ENCODE measurements at regions not wholly inside any gene's neighbourhood (a gene's known extent, or its start where the extent isn't known, plus 50 kb on each side); places are given as distances from the start of the nearest gene placed in this dataset.

DNA sequence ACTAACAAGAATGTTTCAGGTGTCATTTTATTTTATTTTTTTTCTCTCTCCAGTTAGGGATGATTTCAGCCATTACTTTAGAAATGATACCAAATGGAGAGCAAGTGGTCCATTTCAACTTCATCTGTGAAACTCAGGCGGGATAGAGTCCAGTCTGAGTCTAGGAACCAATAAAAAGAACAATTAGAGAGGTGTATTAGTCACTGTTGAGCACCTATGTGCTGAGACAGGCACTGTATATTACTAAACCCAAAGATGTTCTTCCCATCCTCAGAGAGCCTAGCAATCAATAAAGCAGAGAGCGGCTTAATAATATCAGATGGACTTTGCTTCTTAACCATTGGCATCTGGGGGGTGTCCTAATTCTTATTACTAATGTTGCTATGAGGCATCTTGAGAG, 410.3 kb upstream of the SLC24A2 start:
- no peak for DNase-seq (ENCODE audit: low read depth in 2 of 2)

DNA sequence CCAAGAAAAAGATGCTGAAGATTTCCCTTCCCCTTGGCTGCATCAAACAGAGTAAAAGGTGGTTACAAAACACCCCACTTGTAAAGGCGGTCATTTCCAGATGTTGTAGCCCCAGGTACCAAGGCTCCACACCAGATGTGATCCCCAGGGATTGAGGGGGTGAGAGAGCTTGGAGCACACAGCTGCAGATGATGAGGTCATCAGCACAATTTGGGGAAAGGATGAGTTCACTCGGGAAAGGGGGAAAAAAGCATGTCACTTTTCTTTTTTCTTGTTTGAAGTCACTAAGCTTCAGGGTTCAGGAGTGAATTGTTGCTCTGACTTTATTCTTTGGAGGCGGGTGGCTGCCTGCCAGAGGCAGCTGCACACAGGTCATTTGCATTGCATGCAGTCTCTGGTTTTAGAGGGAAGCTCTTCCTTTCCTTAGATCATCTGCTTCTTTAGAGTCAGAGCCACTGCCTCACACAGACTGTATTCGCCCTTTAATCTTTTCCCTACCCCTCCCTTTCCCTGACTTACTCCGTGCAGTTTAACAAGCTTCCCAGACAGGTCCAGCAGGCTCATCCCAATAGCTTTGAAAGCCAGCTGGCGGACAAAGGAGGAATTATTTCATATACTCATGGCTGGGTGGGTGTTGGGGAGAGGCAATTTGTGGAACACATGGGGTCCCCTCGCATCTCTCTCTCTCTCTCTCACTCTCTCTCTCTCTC, 409.3 kb upstream of the SLC24A2 start:
- no peak for DNase-seq (ENCODE audit: low read depth in 2 of 2)

DNA sequence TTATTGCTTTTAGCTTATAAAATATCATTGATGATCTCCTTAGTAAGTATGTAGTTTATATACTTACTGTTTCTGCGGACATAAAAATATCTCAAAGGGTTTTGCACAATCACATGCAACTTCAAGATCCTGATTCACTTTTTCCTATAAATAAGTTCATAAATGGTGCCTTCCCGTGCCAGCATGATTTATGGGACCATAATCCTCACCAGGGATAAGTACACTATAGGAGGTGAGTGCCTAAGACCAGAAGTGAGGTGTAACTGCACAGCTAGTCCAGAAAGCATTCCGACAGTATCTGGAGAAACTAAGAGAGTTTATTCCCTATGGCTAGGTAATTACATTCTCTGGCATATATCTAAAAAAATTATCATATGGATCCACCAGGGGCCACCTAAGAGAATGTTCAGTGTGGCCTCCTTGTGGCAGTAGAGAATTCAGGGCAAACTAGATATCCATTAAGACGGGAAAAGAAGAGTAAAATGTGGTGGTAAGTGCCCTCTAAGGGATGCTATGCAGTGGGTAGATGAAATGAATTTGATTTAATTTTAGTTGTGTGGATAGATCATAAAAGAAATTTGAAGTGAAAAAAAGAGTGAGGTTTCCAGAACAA, 402.5 kb upstream of the SLC24A2 start:
- DNase-seq (ENCODE audit: low read depth in 2 of 2), result no peak

DNA sequence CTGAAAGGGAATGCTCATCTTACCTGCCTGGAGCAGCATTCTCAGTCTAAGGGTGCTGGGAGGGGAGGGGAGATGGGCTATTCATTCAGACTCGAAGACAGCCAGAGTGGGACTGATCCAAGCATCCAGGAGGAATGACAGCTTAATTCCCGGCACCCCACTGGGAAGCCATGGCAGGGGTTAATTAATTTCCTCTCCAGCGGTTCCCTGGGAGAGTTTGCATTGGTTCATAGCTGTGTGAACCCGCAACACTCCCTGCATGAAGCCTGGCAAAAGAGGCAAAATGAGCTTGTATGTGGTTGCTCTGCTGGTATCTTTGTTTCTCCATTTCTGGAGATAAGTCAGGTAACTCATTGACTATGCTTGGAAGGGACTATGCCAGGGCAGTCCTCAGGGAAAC, 401.0 kb upstream of the SLC24A2 start:
- DNase-seq (ENCODE audit: low read depth in 2 of 2), result no peak

DNA sequence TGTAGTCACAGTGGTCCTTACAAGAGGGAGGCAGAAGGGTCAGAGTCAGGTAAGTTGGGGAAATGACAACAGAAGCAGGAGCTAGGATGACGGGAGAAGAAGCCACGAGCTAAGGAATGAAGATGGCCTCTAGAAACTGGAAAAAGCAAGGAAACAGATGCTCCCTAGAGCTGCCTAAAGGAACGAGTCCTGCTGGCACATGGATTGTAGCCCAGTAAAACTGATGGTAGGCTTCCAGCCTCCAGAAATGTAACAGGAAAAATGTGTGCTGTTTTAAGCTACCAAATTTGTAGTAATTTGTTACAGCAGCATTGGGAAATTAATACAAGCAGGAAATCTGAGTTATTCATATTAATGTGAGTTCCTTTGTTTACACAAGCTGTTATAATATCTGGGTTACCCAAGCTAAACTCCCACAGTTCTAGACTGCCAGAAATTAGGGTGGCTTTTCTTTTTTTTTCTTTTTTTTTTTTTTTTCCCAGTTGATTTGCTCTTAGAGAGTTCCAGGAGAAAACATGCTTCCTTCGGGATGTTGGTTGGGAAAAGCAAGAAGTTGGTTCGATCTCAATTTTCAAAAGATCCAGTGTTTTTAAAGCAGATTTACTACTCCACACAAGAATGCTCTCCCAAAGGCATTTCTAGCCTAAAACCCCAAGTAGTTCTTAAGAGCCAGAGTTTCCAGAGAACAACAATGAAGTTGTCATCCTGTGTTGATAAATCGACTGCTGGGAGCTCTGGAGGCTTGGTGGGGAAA, 400.0 kb upstream of the SLC24A2 start:
- no peak for DNase-seq (ENCODE audit: low read depth in 2 of 2)

DNA sequence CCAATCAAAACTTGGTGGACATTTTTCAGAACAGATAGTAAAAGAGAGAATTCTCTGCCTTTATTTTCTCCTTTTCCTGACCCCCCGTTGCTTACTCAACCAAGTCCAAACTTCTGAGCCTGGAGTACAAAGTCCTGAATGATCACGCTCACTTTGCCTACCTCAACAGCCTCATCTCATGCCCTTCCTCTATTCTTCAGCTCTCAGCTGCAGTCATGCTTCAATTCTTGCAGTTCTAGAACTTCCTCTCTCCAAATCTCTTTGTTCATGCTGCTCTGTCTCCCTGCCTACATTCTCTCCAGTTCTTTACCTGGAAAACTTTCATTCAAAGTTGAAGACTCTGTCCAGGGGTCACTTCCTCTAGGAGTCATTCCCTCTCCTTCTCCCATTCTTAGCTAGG, 398.5 kb upstream of the SLC24A2 start:
- DNase-seq (ENCODE audit: low read depth in 2 of 2), result no peak

DNA sequence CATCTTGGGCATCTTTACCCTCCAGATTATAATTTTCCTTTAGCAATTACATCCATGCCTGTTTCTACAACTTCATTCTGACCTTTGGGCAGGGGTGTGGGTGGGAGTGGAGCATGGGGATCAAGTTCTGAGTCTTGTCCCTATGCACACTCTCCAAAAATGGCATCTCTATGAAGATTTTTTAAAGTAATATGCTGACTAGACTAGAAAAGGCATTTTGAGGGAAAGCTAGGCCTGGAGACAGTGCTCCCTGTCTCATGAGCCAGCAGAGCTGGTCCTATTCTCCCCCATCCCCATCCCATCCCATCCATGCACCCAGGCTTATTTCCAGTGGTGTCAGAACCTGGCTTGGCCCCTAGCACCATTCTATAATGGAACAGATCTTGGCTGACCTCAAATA, 398.0 kb upstream of the SLC24A2 start:
- DNase-seq (ENCODE audit: low read depth in 2 of 2), result no peak

DNA sequence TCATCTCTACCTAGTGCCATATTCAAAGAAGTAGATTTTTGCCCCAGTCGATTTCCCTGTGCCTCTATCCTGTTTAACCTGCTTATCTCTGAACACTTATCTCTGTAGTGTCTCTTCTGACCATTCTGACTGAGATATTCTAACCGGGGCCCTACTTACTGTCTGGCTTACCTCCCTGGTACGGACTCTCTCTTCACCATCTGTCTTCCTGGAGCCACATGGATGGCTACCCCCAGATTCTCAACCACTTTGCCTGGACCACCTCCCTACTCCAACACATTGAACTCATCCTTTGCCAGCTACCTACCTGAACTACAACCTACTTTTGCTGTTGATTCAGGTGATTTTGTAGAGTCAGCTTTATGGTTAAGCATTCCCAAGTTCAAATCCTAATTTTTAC, 397.4 kb upstream of the SLC24A2 start:
- DNase-seq (ENCODE audit: low read depth in 2 of 2), result no peak

DNA sequence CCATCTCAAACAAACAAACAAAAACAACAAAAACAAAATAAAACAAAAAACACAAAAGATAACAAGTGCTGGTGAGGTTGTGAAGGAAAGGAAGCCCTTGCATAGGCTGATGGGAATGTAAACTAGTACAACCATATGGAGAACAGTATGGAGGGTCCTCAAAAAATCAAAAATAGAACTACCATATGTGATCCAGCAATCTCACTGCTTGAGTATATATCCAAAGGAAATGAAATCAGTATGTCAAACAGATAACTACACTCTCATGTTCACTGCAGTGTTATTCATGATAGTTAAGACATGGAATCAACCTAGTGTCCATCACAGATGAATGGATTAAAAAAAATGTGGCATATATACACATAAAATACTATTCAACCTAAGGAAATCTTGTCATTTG, 395.7 kb upstream of the SLC24A2 start:
- no peak for DNase-seq (ENCODE audit: low read depth in 2 of 2)

DNA sequence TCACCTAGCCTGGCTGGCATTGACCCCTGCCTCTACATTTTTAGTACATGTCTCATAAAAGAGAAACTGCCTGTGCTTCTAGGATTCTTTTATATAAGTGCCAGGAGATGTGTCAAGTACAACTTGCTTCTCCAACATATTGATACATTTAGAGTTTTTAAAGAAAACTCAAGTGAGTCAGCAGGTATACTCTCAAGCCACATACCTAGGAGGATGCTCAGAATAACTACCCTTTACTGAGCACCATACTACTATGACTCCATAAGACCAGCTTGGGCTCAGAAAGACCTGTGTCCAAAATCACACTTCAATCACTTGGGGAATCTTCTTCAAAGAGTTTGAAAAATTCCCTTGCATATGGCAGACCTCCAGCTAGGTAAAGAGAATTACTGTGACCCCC, 389.8 kb upstream of the SLC24A2 start:
- DNase-seq (ENCODE audit: low read depth in 2 of 2), result no peak

DNA sequence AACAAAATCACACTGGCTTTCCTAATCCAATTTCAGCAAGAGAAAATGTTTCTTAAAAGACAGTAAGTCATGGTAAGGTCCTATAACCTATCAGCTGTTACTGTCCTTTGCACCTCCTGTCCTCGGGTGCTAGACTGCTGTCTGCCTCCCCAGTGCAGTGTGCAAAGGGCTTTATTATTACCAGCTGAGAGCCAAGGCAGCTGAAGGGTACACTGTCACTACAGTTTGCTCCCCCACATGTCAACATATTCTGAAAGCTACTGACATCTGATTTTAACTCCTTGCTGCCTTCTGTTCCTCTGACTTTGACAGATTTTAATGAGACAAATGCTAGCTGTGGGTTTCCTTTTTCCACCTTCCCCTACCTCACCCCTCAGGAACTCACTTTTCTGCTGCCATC, 389.4 kb upstream of the SLC24A2 start:
- no peak for DNase-seq (ENCODE audit: low read depth in 2 of 2)

DNA sequence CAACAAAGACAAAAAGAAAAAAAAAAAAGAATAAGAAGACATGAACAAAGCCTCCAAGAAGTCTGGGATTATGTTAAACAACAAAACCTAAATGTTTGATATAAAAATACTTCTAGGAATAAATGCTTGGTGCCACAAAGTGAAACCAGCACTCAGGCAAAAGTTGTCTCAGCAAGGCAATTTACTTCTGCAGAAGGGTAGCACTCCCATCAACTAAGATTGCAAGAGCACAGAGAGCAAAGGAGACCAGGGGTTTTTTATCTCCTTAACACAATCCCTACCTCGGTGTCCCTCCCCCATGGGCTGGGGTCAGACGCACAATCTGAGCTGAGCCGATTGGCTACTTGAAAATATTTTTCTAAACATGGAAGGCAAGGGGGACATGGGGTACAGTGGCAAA, 381.3 kb upstream of the SLC24A2 start:
- DNase-seq (ENCODE audit: low read depth in 2 of 2), result no peak

DNA sequence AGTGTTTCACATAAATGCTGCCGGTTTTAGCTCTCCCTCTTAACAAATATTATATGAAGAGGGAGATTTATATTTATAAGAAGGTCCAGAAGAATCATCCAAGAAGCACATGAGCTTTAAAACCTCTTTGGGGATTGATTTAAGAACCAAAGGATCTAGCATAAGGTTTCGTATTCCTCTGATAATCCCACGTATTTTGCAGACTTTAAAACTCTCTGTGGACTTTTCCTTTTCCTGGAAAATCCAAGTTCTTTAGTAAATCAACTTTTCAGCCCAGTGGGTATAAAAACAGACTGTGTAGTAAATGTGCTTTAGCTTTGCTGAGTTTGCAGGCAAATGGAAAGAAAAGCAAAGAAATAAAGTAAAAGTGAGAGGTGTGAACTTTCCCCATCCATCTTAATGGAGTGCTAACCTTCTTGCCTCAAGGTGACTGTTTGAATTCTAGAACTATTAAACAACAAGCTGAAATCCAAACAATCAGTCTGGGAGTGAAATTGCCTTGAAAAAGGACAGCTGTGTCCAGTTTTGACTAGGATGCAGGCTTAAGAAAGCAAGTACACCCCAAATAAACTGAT, 363.4 kb upstream of the SLC24A2 start:
- DNase-seq (ENCODE audit: low read depth in 2 of 2), result no peak

DNA sequence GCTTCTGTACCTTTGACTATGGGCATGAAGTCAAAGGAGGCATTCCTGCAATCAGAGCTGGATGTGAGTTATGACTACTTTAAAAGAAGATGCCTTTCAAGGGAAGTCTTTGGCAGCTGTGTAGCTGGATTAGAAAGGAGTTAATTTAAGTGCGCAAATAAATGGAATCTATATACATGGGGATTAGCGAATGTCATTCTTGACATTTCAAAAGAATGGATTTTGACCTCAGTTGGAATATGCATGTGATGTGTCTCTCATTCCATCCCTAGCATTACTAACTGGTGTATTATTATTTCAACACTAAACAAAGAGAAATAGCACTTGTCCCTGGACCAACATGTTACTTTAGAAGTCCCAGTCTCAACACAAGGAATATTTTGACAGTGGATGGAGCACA, 359.6 kb upstream of the SLC24A2 start:
- DNase-seq (ENCODE audit: low read depth in 2 of 2), result no peak

DNA sequence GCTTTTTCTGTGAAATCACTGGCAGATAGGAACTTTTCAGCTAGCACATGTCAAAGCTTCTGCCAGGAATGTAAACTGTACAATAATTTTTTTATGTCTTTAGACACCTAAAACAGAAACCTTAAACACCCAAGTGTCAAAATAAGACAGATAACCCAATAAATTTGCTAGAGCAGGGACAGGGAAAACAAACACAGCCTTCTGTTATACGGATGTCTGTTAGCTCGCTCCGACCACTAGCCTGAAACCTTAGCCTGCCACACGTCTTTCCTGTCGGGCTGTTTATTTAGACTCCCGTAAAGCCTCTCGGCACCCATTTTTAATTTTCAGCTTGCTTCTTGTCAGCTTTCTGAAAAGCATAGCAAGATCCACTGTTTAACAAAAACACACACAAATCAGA, 355.4 kb upstream of the SLC24A2 start:
- DNase-seq (ENCODE audit: low read depth in 2 of 2), result no peak

DNA sequence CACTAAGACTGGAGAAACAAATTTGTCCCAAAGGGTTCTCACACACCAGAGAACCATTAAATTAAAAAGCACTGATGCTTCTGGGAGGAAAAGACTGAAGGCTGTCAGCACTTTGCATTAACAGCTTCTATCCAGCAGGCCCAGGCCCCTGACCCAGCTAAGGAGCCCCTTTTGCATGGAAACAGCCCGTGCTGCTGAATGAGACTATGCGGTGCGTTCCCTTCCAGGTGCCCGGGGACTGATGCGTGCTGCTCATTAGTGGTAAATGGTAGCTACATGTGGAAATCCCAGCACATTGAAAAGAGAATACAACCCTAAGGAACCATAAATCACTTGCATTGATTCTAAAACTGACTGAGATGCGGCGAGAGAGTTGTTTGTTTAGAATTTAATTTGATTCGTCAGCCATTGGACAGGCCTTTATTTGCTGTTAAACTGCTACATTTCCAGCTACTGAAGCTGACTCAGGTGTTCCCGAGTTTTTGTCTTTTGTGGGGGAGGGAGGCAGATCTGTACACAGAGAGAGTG, 351.0 kb upstream of the SLC24A2 start:
- no peak for DNase-seq (ENCODE audit: low read depth in 2 of 2)

DNA sequence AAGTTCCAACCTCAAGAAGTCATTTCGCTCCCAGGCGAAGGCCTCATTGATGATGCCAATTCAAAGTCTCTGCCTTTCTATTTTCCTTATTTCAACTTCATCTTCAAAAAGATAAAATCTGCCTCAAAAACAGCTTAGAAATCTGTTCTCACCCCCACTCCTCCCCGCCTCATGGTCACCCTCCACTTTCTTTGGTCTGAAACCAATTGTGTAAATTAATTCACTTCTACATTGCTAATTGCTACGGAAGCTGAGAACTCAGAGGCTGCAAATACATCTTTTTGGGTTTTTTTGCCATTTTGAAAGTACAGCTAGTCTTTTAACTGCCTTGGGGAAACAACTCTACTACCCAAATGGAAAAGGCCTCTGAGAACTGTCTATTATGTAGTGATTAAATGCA, 350.0 kb upstream of the SLC24A2 start:
- no peak for DNase-seq (ENCODE audit: low read depth in 2 of 2)

DNA sequence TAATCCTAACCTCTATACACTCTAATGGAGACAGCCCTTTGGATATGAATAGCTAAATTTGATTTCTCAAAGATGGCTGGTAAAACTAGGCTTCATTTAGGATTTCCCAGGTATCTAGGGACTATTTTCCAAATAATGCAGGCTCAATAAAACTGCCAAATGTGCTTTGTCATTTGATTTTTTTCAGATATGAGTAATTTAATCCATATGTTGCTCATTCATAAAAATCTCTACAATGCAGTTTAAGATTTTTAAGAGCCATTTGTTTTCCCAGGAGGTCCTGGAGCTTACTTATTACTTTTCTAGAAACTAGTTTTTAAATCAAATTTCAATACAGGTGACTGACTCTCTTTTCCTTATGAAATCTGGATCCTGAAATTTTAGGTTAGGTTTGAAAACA, 349.3 kb upstream of the SLC24A2 start:
- DNase-seq (ENCODE audit: low read depth in 2 of 2), result no peak

DNA sequence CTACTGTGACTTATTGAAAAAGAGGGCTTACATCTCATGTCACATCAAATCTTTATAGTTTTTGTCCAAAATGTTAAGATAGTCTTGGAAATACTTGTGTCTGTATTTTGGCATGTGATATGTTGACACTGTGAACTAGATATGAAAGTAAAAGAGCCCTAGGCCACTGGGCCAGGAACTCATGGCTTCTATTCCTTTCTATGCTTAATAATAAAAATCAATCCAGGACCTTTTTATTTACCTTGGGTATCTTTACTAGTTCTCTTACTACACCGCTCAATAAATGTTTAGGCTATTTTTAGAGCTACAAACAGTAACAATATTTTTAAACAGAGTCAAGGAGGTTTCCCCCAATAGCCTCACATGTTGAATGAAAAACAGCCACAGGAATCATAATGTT, 348.6 kb upstream of the SLC24A2 start:
- DNase-seq (ENCODE audit: low read depth in 2 of 2), result no peak

DNA sequence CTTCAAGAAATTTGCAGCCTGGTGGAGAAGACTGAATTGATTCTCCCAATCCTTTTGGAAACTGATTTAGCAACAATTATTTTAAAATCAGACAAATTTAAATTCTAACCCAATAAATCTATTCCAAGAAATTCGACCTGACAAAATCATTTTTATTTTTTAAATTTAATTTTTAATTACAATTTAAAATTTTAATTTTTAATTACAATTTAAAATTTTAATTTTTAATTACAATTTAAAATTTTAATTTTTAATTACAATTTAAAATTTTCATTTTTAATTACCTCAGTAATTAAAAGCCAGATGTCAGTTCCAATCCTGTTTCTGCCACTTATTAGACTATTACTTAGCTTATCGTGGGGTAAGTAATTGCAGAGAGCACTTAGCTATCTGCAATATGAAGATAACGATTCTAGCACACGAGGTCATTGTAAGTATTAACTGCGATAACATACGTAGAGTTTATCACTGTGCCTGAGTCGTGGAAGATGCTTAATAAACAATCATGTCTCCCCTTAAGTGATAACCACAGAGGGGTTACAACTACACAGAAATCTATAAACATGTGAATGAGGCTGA, 346.4 kb upstream of the SLC24A2 start:
- DNase-seq (ENCODE audit: low read depth in 2 of 2), result no peak

DNA sequence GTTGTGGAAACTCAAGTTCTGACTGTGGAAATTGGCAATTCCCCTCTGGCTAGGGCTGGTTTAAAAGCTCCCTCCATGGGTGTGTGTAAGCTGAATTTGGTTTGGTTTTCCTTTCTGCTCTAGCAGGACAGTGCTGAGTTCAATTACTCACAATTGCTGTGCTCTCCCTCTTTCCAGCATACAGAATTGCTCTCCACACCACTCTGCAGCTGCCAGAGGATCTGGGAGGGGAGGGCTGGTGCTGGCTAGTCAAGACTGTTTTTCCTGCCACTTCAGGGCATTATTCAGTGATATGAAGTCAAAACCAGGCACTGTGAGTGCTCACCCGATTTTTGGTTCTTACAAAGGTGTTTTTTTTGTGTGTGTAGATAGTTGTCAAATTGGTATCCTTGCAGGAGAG, 336.9 kb upstream of the SLC24A2 start:
- no peak for DNase-seq (ENCODE audit: low read depth in 2 of 2)

DNA sequence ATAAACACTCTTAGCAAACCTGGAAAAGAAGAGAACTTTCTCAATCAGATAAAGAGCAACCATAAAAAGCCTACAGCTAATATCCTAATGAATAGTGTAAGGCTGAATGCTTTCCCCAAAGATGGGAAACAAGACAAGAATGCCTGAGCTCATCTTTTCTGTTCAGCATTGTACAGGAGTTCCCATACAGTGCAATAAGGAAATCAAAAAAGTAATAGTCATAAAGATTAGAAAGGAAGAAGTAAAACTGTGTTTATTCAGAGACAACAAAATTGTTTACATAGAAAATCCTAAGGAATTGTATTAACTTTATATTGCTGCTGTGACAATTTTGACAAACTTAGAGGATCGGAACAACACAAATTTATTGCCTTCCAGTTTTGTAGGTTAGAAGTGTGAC, 330.7 kb upstream of the SLC24A2 start:
- DNase-seq (ENCODE audit: low read depth in 2 of 2), result no peak
